Liver (tissue), 8 donors: ENCODE measurements at regions not wholly inside any gene's neighbourhood (a gene's known extent, or its start where the extent isn't known, plus 50 kb on each side); places are given as distances from the start of the nearest gene placed in this dataset.

Experiments
- DNase-seq: peaks from one replicate; pipeline ENCODE4 v3.0.0-alpha.2; 2017; ENCODE audit warnings: low spot score
- H3K27ac ChIP-seq, 2 donors: one replicate each; pipeline ENCODE4 v1.7.0; 2013; ENCODE audit warnings: inconsistent platforms in 2 of 2, low read length in 2 of 2, control low read depth in 1 of 2, low read depth in 1 of 2, mild to moderate bottlenecking in 1 of 2
- H3K27me3 ChIP-seq, 4 donors: one replicate each; pipeline versions ENCODE4 v1.6.1 to v1.7.0; 2013; ENCODE audit warnings: low read length in 3 of 4, inconsistent platforms in 1 of 4, mild to moderate bottlenecking in 1 of 4, moderate library complexity in 1 of 4; ENCODE audit not compliant: control insufficient read depth in 4 of 4, insufficient read depth in 4 of 4
- H3K36me3 ChIP-seq, 4 donors: one replicate each; pipeline versions ENCODE4 v1.6.1 to v1.7.0; 2013; ENCODE audit warnings: low read length in 3 of 4, mild to moderate bottlenecking in 3 of 4, low read depth in 1 of 4, moderate library complexity in 1 of 4; ENCODE audit not compliant: control insufficient read depth in 4 of 4, insufficient read depth in 3 of 4
- H3K4me1 ChIP-seq, 4 donors: one replicate each; pipeline versions ENCODE4 v1.6.1 to v1.7.0; 2013; ENCODE audit warnings: low read length in 3 of 4, mild to moderate bottlenecking in 3 of 4, moderate library complexity in 1 of 4; ENCODE audit not compliant: control insufficient read depth in 4 of 4, insufficient read depth in 4 of 4
- H3K4me3 ChIP-seq, 3 donors: one replicate each; pipeline versions ENCODE4 v1.6.1 to v1.7.0; 2013; ENCODE audit warnings: low read length in 3 of 3, control low read depth in 1 of 3, low read depth in 1 of 3, mild to moderate bottlenecking in 1 of 3
- H3K9ac ChIP-seq, 2 donors: one replicate each; pipeline ENCODE4 v1.7.0; 2013; ENCODE audit warnings: low read length in 2 of 2, mild to moderate bottlenecking in 2 of 2, moderate library complexity in 2 of 2, control low read depth in 1 of 2, low read depth in 1 of 2
- H3K9me3 ChIP-seq, 4 donors: one replicate each; pipeline versions ENCODE4 v1.6.1 to v1.7.0; 2013; ENCODE audit warnings: low read length in 3 of 4; ENCODE audit not compliant: control insufficient read depth in 4 of 4
- CTCF ChIP-seq: fragments of 150-350 bp; IDR thresholded peaks from 2 replicates; pipeline ENCODE4 v1.5.1; 2017; ENCODE audit warnings: improper control_type of control experiment, low read depth, low read length; ENCODE audit not compliant: missing input control
- FOXA1 ChIP-seq: IDR thresholded peaks from 2 replicates; pipeline ENCODE4 v1.6.1; 2016; ENCODE audit warnings: antibody characterized with exemption
- GABPA ChIP-seq, 2 donors: IDR thresholded peaks in 1 of 2; conservative IDR thresholded peaks in 1 of 2; 2 replicates each; pipeline ENCODE4 v1.6.1; 2016; ENCODE audit warnings: antibody characterized with exemption in 2 of 2, mild to moderate bottlenecking in 1 of 2, moderate library complexity in 1 of 2
- HNF4A ChIP-seq, 2 donors: conservative IDR thresholded peaks; 2 replicates each; pipeline ENCODE4 v1.6.1; 2016; ENCODE audit warnings: antibody characterized with exemption in 2 of 2, mild to moderate bottlenecking in 2 of 2
- JUND ChIP-seq, 2 donors: IDR thresholded peaks; 2 replicates each; pipeline ENCODE4 v1.6.1; 2016; ENCODE audit warnings: antibody characterized with exemption in 2 of 2
- MAX ChIP-seq: IDR thresholded peaks from 2 replicates; pipeline ENCODE4 v1.6.1; 2016; ENCODE audit warnings: antibody characterized with exemption
- NR2F2 ChIP-seq: IDR thresholded peaks from 2 replicates; pipeline ENCODE4 v1.6.1; 2016; ENCODE audit warnings: antibody characterized with exemption
- REST ChIP-seq: IDR thresholded peaks from 2 replicates; pipeline ENCODE4 v1.6.1; 2016; ENCODE audit warnings: antibody characterized with exemption, mild to moderate bottlenecking
- TAF1 ChIP-seq: conservative IDR thresholded peaks from 2 replicates; pipeline ENCODE4 v1.6.1; 2016; ENCODE audit warnings: antibody characterized with exemption, mild to moderate bottlenecking
- WGBS: extraction: QIAGEN DNeasy Blood & Tissue Kit; methylation state at CpG from one replicate; pipeline ENCODE4 v1.1.7; 2013; 5-methylcytosine and 5-hydroxymethylcytosine counted together
- donor health status: healthy.
- donor health status: healthy.
- donor health status: healthy.
- donor health status: healthy.
- donor health status: healthy.

- Histone ChIP-seq H3K27me3 (no peaks in the 10 kb centered on the region), H3K4me1 (no peaks in the 10 kb centered on the region), H3K36me3 (no peaks in the 10 kb centered on the region), H3K4me3 (no peak overlapping the region), H3K27ac (no peak overlapping the region), H3K9me3 (no peaks in the 10 kb centered on the region), H3K9ac (no peak overlapping the region)
- TF ChIP-seq JUND (IDR thresholded peaks at IDR 0.05) (no peak), HNF4A (conservative IDR thresholded peaks at IDR 0.05) (no peak), TAF1 (no peak)
- DNase-seq: no peak
- 57% methylated on average over 2 of the region's 2 CpGs for WGBS
Measured at GRCh38 chr6:141688916-141689315, 443.8 kb upstream of the GJE1 start.

- Histone ChIP-seq H3K4me3 (no peak overlapping the region), H3K9me3 (no peaks in the 10 kb centered on the region), H3K9ac (no peak overlapping the region), H3K27ac (no peak overlapping the region), H3K4me1 (no peaks in the 10 kb centered on the region), H3K27me3 (no peaks in the 10 kb centered on the region), H3K36me3 (no peaks in the 10 kb centered on the region)
- no peak for DNase-seq
- WGBS: 41% methylated on average over 1 of the region's 1 CpG
- TF ChIP-seq JUND (IDR thresholded peaks at IDR 0.05) (no peak), MAX (no peak), FOXA1 (no peak), TAF1 (no peak), NR2F2 (no peak), CTCF (no peak)
Measured at GRCh38 chr6:141685416-141685815, 447.3 kb upstream of the GJE1 start.

GRCh38 chr6:141682391-141682790, 450.3 kb upstream of the GJE1 start:
- Histone ChIP-seq H3K9me3 (no peaks in the 10 kb centered on the region), H3K36me3 (no peaks in the 10 kb centered on the region), H3K27ac (no peak overlapping the region), H3K4me1 (no peaks in the 10 kb centered on the region), H3K4me3 (no peak overlapping the region), H3K27me3 (no peaks in the 10 kb centered on the region), H3K9ac (no peak overlapping the region)
- TF ChIP-seq CTCF (no peak), GABPA (IDR thresholded peaks at IDR 0.05 in 1 of 2, conservative IDR thresholded peaks at IDR 0.05 in 1 of 2) (no peak), HNF4A (conservative IDR thresholded peaks at IDR 0.05) (no peak), REST (no peak)
- no peak for DNase-seq
